ENCODE measurements at regions not wholly inside any gene's neighbourhood (a gene's known extent, or its start where the extent isn't known, plus 50 kb on each side); places are given as distances from the start of the nearest gene placed in this dataset.
"Not testable (repeated sequence)": the region's sequence is repeated elsewhere in the genome, so short reads cannot be mapped to it uniquely, and the experiment has no call there.

- no peak for DNase-seq
Measured at GRCh38 chr7:113775804-113776203, 143.0 kb downstream of the PPP1R3A start.

GRCh38 chr7:113775401-113775800 lies 143.4 kb downstream of the PPP1R3A start:
- no peak for DNase-seq

GRCh38 chr7:113774182-113774807 lies 144.5 kb downstream of the PPP1R3A start:
- DNase-seq, result peak; percentile 7

- DNase-seq, result no peak
Measured at GRCh38 chr7:113770146-113770738, 148.6 kb downstream of the PPP1R3A start.

- DNase-seq, result no peak
Measured at GRCh38 chr7:113768387-113768786, 150.4 kb downstream of the PPP1R3A start.

- no peak for DNase-seq
Measured at GRCh38 chr7:113764401-113765035, 154.3 kb downstream of the PPP1R3A start.

GRCh38 chr7:113763226-113763625 lies 155.6 kb downstream of the PPP1R3A start:
- no peak for DNase-seq

GRCh38 chr7:113756250-113756649 lies 162.6 kb downstream of the PPP1R3A start:
- DNase-seq, result no peak

GRCh38 chr7:113752689-113753088 lies 166.1 kb downstream of the PPP1R3A start:
- no peak for DNase-seq

- no peak for DNase-seq
Measured at GRCh38 chr7:113752289-113752688, 166.5 kb downstream of the PPP1R3A start.

GRCh38 chr7:113751547-113751946 lies 167.3 kb downstream of the PPP1R3A start:
- no peak for DNase-seq

GRCh38 chr7:113748385-113748784 lies 170.4 kb downstream of the PPP1R3A start:
- DNase-seq, result not testable (repeated sequence)

- DNase-seq, result not testable (repeated sequence)
Measured at GRCh38 chr7:113742946-113743431, 175.8 kb downstream of the PPP1R3A start.

- no peak for DNase-seq
Measured at GRCh38 chr7:113742377-113742776, 176.4 kb downstream of the PPP1R3A start.

- DNase-seq, result no peak
Measured at GRCh38 chr7:113731571-113731970, 187.2 kb downstream of the PPP1R3A start.

GRCh38 chr7:113730309-113730955 lies 188.4 kb downstream of the PPP1R3A start:
- DNase-seq, result no peak

- DNase-seq, result no peak
Measured at GRCh38 chr7:113727486-113727885, 191.3 kb downstream of the PPP1R3A start.

GRCh38 chr7:113722006-113722405 lies 196.8 kb downstream of the PPP1R3A start:
- DNase-seq, result no peak

GRCh38 chr7:113717739-113718138 lies 201.1 kb downstream of the PPP1R3A start:
- DNase-seq, result no peak

- no peak for DNase-seq
Measured at GRCh38 chr7:113715981-113716856, 202.6 kb downstream of the PPP1R3A start.

GRCh38 chr7:113715262-113715661 lies 203.5 kb downstream of the PPP1R3A start:
- no peak for DNase-seq

GRCh38 chr7:113710310-113711096 lies 208.3 kb downstream of the PPP1R3A start:
- peak; percentile 32 for DNase-seq

All from stimulated activated CD4-positive, alpha-beta T cell treated with anti-CD3 and anti-CD28 coated beads, Interleukin-15, amount 100 ng/mL, for 24 hours (primary cell).